Neural crest cell (in vitro differentiated cells): ENCODE measurements at regions not wholly inside any gene's neighbourhood (a gene's known extent, or its start where the extent isn't known, plus 50 kb on each side); places are given as distances from the start of the nearest gene placed in this dataset.
"Not testable (repeated sequence)": the region's sequence is repeated elsewhere in the genome, so short reads cannot be mapped to it uniquely, and the experiment has no call there.

Experiments
- DNase-seq: peaks from one replicate; pipeline ENCODE4 v3.0.0; 2021; ENCODE audit warnings: low read depth, mixed read lengths, low spot score
- H3K27ac Mint-ChIP-seq: one replicate; pipeline ENCODE4 v1.8.0; 2021; ENCODE audit warnings: mild to moderate bottlenecking, mixed read lengths; ENCODE audit not compliant: unreplicated experiment
- H3K27me3 Mint-ChIP-seq: 2 replicates; pipeline ENCODE4 v1.8.0; 2021; ENCODE audit warnings: low read depth, mild to moderate bottlenecking, mixed read lengths
- H3K36me3 Mint-ChIP-seq: 2 replicates; pipeline ENCODE4 v1.8.0; 2021; ENCODE audit warnings: low read depth, mild to moderate bottlenecking, mixed read lengths
- H3K4me1 Mint-ChIP-seq: 2 replicates; pipeline ENCODE4 v1.8.0; 2021; ENCODE audit warnings: mixed read lengths
- H3K4me3 Mint-ChIP-seq: one replicate; pipeline ENCODE4 v1.8.0; 2021; ENCODE audit warnings: mild to moderate bottlenecking, mixed read lengths
- H3K9me3 Mint-ChIP-seq: 2 replicates; pipeline ENCODE4 v1.8.0; 2021; ENCODE audit warnings: mixed read lengths
- TF ChIP-seq, protein P1 (sequence below): fragments of 200-600 bp; sonication (generic); conservative IDR thresholded peaks from 2 replicates; pipeline ENCODE4 v1.5.0; 2021; ENCODE audit warnings: antibody characterized with exemption, mild to moderate bottlenecking

DNA sequence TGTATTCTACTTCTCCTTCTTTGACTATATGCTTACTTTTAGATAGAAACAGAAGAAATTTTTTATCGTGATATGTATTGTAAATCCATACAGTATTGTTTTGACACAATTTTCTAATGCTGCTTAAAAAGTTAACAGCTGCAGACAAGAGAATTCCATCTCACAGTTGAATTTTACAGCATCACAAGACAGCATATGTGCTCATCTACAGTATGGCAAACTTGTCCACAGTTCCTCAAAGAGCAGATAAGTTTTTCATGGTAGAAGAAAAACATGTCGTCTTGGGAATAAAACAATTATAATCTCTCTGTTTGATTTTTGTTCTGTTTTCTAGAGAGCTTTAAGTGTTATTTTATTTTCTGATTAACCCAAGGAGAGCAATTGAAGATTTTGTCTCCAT lies 438.5 kb upstream of the NUDT12 start:
- H3K9me3 Mint-ChIP-seq, result no peaks in the 10 kb centered on the region
- H3K27ac Mint-ChIP-seq, result no peak overlapping the region
- TF ChIP-seq, protein P1, sequence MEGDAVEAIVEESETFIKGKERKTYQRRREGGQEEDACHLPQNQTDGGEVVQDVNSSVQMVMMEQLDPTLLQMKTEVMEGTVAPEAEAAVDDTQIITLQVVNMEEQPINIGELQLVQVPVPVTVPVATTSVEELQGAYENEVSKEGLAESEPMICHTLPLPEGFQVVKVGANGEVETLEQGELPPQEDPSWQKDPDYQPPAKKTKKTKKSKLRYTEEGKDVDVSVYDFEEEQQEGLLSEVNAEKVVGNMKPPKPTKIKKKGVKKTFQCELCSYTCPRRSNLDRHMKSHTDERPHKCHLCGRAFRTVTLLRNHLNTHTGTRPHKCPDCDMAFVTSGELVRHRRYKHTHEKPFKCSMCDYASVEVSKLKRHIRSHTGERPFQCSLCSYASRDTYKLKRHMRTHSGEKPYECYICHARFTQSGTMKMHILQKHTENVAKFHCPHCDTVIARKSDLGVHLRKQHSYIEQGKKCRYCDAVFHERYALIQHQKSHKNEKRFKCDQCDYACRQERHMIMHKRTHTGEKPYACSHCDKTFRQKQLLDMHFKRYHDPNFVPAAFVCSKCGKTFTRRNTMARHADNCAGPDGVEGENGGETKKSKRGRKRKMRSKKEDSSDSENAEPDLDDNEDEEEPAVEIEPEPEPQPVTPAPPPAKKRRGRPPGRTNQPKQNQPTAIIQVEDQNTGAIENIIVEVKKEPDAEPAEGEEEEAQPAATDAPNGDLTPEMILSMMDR, result no peak
- no peaks in the 10 kb centered on the region for H3K36me3 Mint-ChIP-seq
- no peaks in the 10 kb centered on the region for H3K27me3 Mint-ChIP-seq
- no peak overlapping the region for H3K4me3 Mint-ChIP-seq
- H3K4me1 Mint-ChIP-seq, result no peaks in the 10 kb centered on the region
- DNase-seq, result no peak

DNA sequence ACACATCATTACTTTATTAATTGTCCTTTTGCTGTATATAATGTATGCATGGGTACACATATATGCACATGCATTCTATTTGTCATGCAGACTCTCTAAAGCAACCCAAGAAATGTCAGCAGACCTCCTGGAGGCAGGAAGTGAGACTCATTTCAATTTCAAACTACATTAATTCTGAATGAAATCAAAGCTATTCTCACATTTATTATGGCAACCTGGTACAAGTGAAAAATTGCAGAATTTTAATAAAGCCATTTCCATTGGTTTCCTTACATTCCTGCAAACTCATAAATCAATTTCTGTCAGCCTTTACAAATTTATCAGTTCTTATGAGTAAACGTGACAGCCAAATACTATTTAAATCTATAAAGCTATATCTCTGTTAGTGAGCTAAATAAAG lies 430.4 kb upstream of the NUDT12 start:
- peaks cover 2% of the 10 kb centered on the region for H3K9me3 Mint-ChIP-seq
- TF ChIP-seq, protein P1, result no peak
- no peak overlapping the region for H3K4me3 Mint-ChIP-seq
- H3K27me3 Mint-ChIP-seq, result no peaks in the 10 kb centered on the region
- H3K4me1 Mint-ChIP-seq, result no peaks in the 10 kb centered on the region
- H3K27ac Mint-ChIP-seq, result no peak overlapping the region
- H3K36me3 Mint-ChIP-seq, result no peaks in the 10 kb centered on the region
- DNase-seq, result no peak

DNA sequence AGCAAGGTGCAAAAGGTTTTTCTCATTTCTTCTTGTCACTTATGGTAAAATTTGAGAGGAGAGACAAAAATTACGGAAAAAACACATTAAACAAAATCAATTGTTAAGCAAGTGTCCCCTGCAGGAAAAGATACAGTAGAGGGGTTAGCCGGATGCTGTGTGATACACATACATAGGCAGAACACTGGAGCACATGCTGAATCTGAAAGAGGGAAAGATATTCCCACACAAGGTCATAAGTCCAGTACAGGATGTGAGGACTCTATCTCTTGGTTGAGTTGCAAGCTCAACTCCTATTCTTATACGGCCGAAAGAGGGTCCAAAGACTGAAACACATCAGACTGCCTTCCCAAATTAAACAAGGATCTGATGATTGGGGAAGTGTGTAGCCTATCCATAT lies 427.5 kb upstream of the NUDT12 start:
- H3K4me3 Mint-ChIP-seq, result no peak overlapping the region
- TF ChIP-seq, protein P1, result no peak
- H3K27me3 Mint-ChIP-seq, result no peaks in the 10 kb centered on the region
- H3K27ac Mint-ChIP-seq, result no peak overlapping the region
- peaks cover 5% of the 10 kb centered on the region for H3K9me3 Mint-ChIP-seq
- no peaks in the 10 kb centered on the region for H3K4me1 Mint-ChIP-seq
- H3K36me3 Mint-ChIP-seq, result no peaks in the 10 kb centered on the region
- DNase-seq, result no peak

DNA sequence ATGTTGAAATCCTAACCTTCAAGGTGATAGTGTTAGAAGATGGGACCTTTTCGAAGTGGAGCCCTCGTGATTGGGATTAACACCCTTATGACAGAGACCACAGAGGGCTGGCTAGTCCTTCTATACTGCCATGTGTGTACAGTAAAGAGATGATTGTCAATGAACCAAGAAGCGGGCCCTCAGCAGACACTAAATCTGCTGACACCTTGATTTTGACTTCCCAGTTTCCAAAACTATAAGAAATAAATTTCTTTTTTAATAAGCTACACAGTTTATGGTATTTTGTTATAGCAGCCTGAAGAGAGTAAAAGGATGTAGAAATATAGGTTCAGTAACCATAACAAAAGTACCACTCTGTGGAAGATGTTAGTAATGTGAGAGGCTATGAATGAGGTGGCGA lies 419.0 kb upstream of the NUDT12 start:
- Mint-ChIP-seq H3K4me3 (no peak overlapping the region), H3K27ac (no peak overlapping the region), H3K9me3 (peaks cover 6% of the 10 kb centered on the region), H3K36me3 (no peaks in the 10 kb centered on the region), H3K4me1 (no peaks in the 10 kb centered on the region), H3K27me3 (no peaks in the 10 kb centered on the region)
- TF ChIP-seq, protein P1, result no peak
- DNase-seq, result no peak

DNA sequence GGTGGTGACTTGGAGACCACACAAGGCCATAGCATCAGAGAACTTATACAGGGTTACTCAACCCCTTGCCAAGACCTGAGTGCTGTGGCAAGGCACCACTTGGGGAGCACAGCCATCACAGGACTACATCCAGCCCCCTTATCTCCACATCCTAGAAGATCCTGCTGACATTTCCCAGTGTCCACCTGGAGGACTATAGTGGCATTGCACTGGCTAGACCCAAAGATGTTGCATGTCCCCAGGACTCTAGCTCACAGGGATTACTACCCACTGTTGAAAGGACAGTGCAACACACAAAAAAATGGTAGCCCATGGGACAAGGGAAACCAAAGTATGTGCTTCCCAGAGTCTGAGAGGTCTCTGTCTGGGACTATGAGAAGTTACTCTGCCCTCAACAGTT lies 411.1 kb upstream of the NUDT12 start:
- Mint-ChIP-seq H3K9me3 (peaks cover 15% of the 10 kb centered on the region), H3K4me1 (no peaks in the 10 kb centered on the region), H3K27me3 (no peaks in the 10 kb centered on the region), H3K4me3 (no peak overlapping the region), H3K36me3 (no peaks in the 10 kb centered on the region), H3K27ac (no peak overlapping the region)
- TF ChIP-seq, protein P1, result peak; percentile 36
- DNase-seq, result no peak

DNA sequence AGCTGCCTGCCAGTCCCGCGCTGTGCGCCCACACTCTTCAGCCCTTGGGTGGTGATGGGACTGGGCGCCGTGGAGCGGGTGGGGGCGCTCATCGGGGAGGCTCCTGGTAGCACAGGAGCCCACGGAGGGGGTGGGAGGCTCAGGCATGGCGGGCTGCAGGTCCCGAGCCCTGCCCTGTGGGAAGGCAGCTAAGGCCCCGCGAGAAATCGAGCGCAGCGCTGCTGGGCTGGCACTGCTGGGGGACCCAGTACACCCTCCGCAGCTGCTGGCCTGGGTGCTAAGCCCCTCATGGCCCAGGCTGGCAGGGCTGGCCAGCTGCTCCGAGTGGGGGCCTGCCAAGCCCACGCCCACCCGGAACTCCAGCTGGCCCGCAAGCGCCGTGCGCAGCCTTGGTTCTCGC lies 403.7 kb upstream of the NUDT12 start:
- not testable (repeated sequence) for H3K27me3 Mint-ChIP-seq, H3K4me3 Mint-ChIP-seq

More for the DNA sequence above, 403.7 kb upstream of the NUDT12 start:
- peaks cover 16% of the 10 kb centered on the region for H3K9me3 Mint-ChIP-seq
- H3K36me3 Mint-ChIP-seq, H3K4me1 Mint-ChIP-seq, H3K27ac Mint-ChIP-seq, DNase-seq: not testable (repeated sequence)
